Transverse colon (tissue), 4 donors: ENCODE measurements at regions not wholly inside any gene's neighbourhood (a gene's known extent, or its start where the extent isn't known, plus 50 kb on each side); places are given as distances from the start of the nearest gene placed in this dataset.

Experiments
- DNase-seq: peaks from one replicate; pipeline ENCODE4 v3.0.0-alpha.2; 2019
- H3K27ac ChIP-seq, 4 donors: fragments of 200-600 bp; sonication (generic); 2 replicates each; pipeline ENCODE4 v1.5.1; 2016 to 2018; ENCODE audit warnings: inconsistent platforms in 4 of 4
- H3K27me3 ChIP-seq: fragments of 200-600 bp; sonication (generic); 2 replicates; pipeline ENCODE4 v1.5.1; 2017; ENCODE audit warnings: inconsistent platforms
- H3K36me3 ChIP-seq, 4 donors: fragments of 200-600 bp; sonication (generic); 2 replicates each; pipeline ENCODE4 v1.5.1; 2017 to 2019; ENCODE audit warnings: inconsistent platforms in 4 of 4
- H3K4me1 ChIP-seq, 4 donors: fragments of 200-600 bp; sonication (generic); 2 replicates each; pipeline ENCODE4 v1.5.1; 2017 to 2020; ENCODE audit warnings: inconsistent platforms in 4 of 4
- H3K4me3 ChIP-seq, 4 donors: fragments of 200-600 bp; sonication (generic); 1 replicate in 1 of 4; 2 replicates in 3 of 4; pipeline versions ENCODE4 v1.5.1 to v1.6.1; 2017 to 2019; ENCODE audit warnings: inconsistent platforms in 4 of 4
- H3K9me3 ChIP-seq, 2 donors: fragments of 200-600 bp; sonication (generic); 2 replicates each; pipeline ENCODE4 v1.5.1; 2017 to 2019; ENCODE audit warnings: inconsistent platforms in 2 of 2
- CTCF ChIP-seq, 5 experiments: fragments of 200-600 bp in 3 of 5; fragments of 450-650 bp in 2 of 5; sonication (generic) in 3 of 5; IDR thresholded peaks; 1 replicate in 2 of 5; 2 replicates in 3 of 5; pipeline ENCODE4 v1.5.1; 2016 to 2017; ENCODE audit warnings: antibody characterized with exemption in 5 of 5, inconsistent platforms in 3 of 5, mild to moderate bottlenecking in 2 of 5, moderate library complexity in 1 of 5
- EP300 ChIP-seq: sonication (generic); formaldehyde crosslinking; IDR thresholded peaks from one replicate; pipeline ENCODE4 v1.6.1; 2017; ENCODE audit warnings: antibody characterized with exemption, low read depth
- POLR2A ChIP-seq: fragments of 450-650 bp; IDR thresholded peaks from one replicate; pipeline ENCODE4 v1.6.1; 2016; ENCODE audit warnings: antibody characterized with exemption, mild to moderate bottlenecking, moderate library complexity
- POLR2AphosphoS5 ChIP-seq, 3 donors: sonication (generic); formaldehyde crosslinking; IDR thresholded peaks; one replicate each; pipeline ENCODE4 v1.6.1; 2016; ENCODE audit warnings: antibody characterized with exemption in 3 of 3
- WGBS, 2 donors: methylation state at CpG; one replicate each; pipeline ENCODE4 v1.1.5; 2018; ENCODE audit warnings: low coverage in 1 of 2; 5-methylcytosine and 5-hydroxymethylcytosine counted together
- in situ Hi-C, 4 donors: fragments of 200-750 bp; cut with MboI; loops; one replicate each; pipeline versions ENCODE4 v1.15.0 to v1.15.1; 2017; ENCODE audit warnings: low sequenced_read_pairs in 3 of 4, low pct_ligation_motif_present in 1 of 4, low pct_unique_long_range_greater_than_20kb in 1 of 4
- intact Hi-C: fragments of 100-400 bp; cut with DNase I; formaldehyde crosslinking; loops from one replicate; pipeline ENCODE4 v1.15.1; 2023; ENCODE audit warnings: low total_unique reads

GRCh38 chr12:24133384-24133783, 183.9 kb upstream of the SOX5 start:
- Histone ChIP-seq H3K27me3 (no peaks in the 10 kb centered on the region), H3K36me3 (no peaks in the 10 kb centered on the region), H3K4me1 (no peaks in the 10 kb centered on the region), H3K4me3 (no peak overlapping the region), H3K9me3 (no peaks in the 10 kb centered on the region), H3K27ac (no peak overlapping the region)
- no peak for TF ChIP-seq POLR2AphosphoS5 (IDR thresholded peaks at IDR 0.05)
- no peak for TF ChIP-seq POLR2A
- TF ChIP-seq EP300 = no peak
- TF ChIP-seq CTCF (IDR thresholded peaks at IDR 0.05) = no peak
- no peak for DNase-seq
- WGBS, 2 donors = 38 to 60% methylated on average over 4 of the region's 4 CpGs
- in situ Hi-C loops (no loop called here), intact Hi-C loops (no loop called here)

GRCh38 chr12:24127919-24128721, 178.7 kb upstream of the SOX5 start:
- Histone ChIP-seq H3K4me1 (no peaks in the 10 kb centered on the region), H3K27me3 (no peaks in the 10 kb centered on the region), H3K9me3 (no peaks in the 10 kb centered on the region), H3K36me3 (no peaks in the 10 kb centered on the region), H3K27ac (no peak overlapping the region), H3K4me3 (no peak overlapping the region)
- 75 to 79% methylated on average over 5 to 9 of the region's 9 CpGs for WGBS, 2 donors
- no peak for TF ChIP-seq POLR2AphosphoS5 (IDR thresholded peaks at IDR 0.05)
- no peak for TF ChIP-seq POLR2A
- TF ChIP-seq CTCF (IDR thresholded peaks at IDR 0.05) = no peak
- TF ChIP-seq EP300 = no peak
- peak; percentile 12 for DNase-seq
- in situ Hi-C loops (no loop called here), intact Hi-C loops (no loop called here)

- WGBS, 2 donors = 90 to 100% methylated on average over 4 of the region's 4 CpGs
- intact Hi-C loops (no loop called here), in situ Hi-C loops (no loop called here)
- TF ChIP-seq POLR2AphosphoS5 (IDR thresholded peaks at IDR 0.05) = no peak
- no peak for TF ChIP-seq EP300
- no peak for TF ChIP-seq POLR2A
- no peak for TF ChIP-seq CTCF (IDR thresholded peaks at IDR 0.05)
- no peak for DNase-seq
- Histone ChIP-seq H3K4me3 (no peak overlapping the region), H3K27ac (no peak overlapping the region), H3K9me3 (no peaks in the 10 kb centered on the region), H3K4me1 (no peaks in the 10 kb centered on the region), H3K36me3 (no peaks in the 10 kb centered on the region), H3K27me3 (no peaks in the 10 kb centered on the region)
Measured at GRCh38 chr12:24125280-24125679, 175.8 kb upstream of the SOX5 start.

GRCh38 chr12:24121911-24122310, 172.4 kb upstream of the SOX5 start:
- intact Hi-C loops = no loop called here
- Histone ChIP-seq H3K27ac (no peak overlapping the region), H3K9me3 (no peaks in the 10 kb centered on the region), H3K27me3 (no peaks in the 10 kb centered on the region), H3K4me3 (no peak overlapping the region), H3K36me3 (no peaks in the 10 kb centered on the region), H3K4me1 (no peaks in the 10 kb centered on the region)
- in situ Hi-C loops = no loop called here
- DNase-seq = no peak
- TF ChIP-seq CTCF (IDR thresholded peaks at IDR 0.05) (no peak), POLR2AphosphoS5 (IDR thresholded peaks at IDR 0.05) (no peak), POLR2A (no peak), EP300 (no peak)
- 44 to 49% methylated on average over 3 to 4 of the region's 4 CpGs for WGBS, 2 donors
